Smooth muscle cell (in vitro differentiated cells): ENCODE measurements at regions not wholly inside any gene's neighbourhood (a gene's known extent, or its start where the extent isn't known, plus 50 kb on each side); places are given as distances from the start of the nearest gene placed in this dataset.

ENCODE experiments used
- DNase-seq: peaks from one replicate; lab custom pipeline; 2025; ENCODE audit not compliant: unreplicated experiment; lab: John Stamatoyannopoulos, UW
- H2AFZ ChIP-seq: fragments of 200-600 bp; sonication (generic); 2 replicates; pipeline ENCODE4 v1.6.0; 2016; ENCODE audit warnings: antibody characterized with exemption, low read depth, mild to moderate bottlenecking
- H3F3A ChIP-seq: fragments of 200-600 bp; sonication (generic); 2 replicates; pipeline ENCODE4 v1.6.0; 2017; ENCODE audit warnings: antibody characterized with exemption, low read depth
- H3K27ac ChIP-seq: fragments of 200-600 bp; sonication (generic); 2 replicates; pipeline ENCODE4 v1.5.1; 2016; ENCODE audit warnings: low read depth, mild to moderate bottlenecking
- H3K27me3 ChIP-seq: fragments of 200-600 bp; sonication (generic); 2 replicates; pipeline ENCODE4 v1.6.1; 2016; ENCODE audit warnings: low read depth, mild to moderate bottlenecking
- H3K36me3 ChIP-seq: fragments of 200-600 bp; sonication (generic); 2 replicates; pipeline ENCODE4 v1.5.1; 2016; ENCODE audit warnings: low read depth
- H3K4me1 ChIP-seq: fragments of 200-600 bp; sonication (generic); 2 replicates; pipeline ENCODE4 v1.5.1; 2016; ENCODE audit warnings: low read depth
- H3K4me2 ChIP-seq: fragments of 200-600 bp; sonication (generic); 2 replicates; pipeline ENCODE4 v1.6.0; 2016; ENCODE audit warnings: mild to moderate bottlenecking
- H3K4me3 ChIP-seq: fragments of 200-600 bp; sonication (generic); 2 replicates; pipeline ENCODE4 v1.5.1; 2016; ENCODE audit warnings: mild to moderate bottlenecking
- H3K79me2 ChIP-seq: fragments of 200-600 bp; sonication (generic); 2 replicates; pipeline ENCODE4 v1.6.0; 2016; ENCODE audit warnings: low read depth, mild to moderate bottlenecking
- H3K9ac ChIP-seq: fragments of 200-600 bp; sonication (generic); 2 replicates; pipeline ENCODE4 v1.6.0; 2016; ENCODE audit warnings: low read depth
- H3K9me3 ChIP-seq: fragments of 200-600 bp; sonication (generic); replicated peaks from 2 replicates; pipeline ENCODE4 v1.5.1; 2016; ENCODE audit warnings: low read depth
- H4K20me1 ChIP-seq: fragments of 200-600 bp; sonication (generic); 2 replicates; pipeline ENCODE4 v1.6.0; 2016; ENCODE audit warnings: low read depth
- CTCF ChIP-seq: fragments of 200-600 bp; sonication (generic); IDR thresholded peaks from 2 replicates; pipeline ENCODE4 v1.5.1; 2017; ENCODE audit warnings: borderline replicate concordance, mild to moderate bottlenecking, antibody characterized with exemption; ENCODE audit not compliant: insufficient read depth, poor library complexity, severe bottlenecking
- WGBS: methylation state at CpG from one replicate; pipeline ENCODE4 v1.1.7; 2016; ENCODE audit warnings: low lambda C conversion rate; 5-methylcytosine and 5-hydroxymethylcytosine counted together

- Histone ChIP-seq H3K27me3 (no peaks in the 10 kb centered on the region), H3K9me3 (no peaks in the 10 kb centered on the region), H3K9ac (no peak overlapping the region), H3F3A (no peaks in the 10 kb centered on the region), H3K79me2 (no peaks in the 10 kb centered on the region), H3K4me3 (no peak overlapping the region), H4K20me1 (no peaks in the 10 kb centered on the region), H3K36me3 (no peaks in the 10 kb centered on the region), H3K27ac (no peak overlapping the region), H3K4me1 (no peaks in the 10 kb centered on the region), H3K4me2 (no peak overlapping the region), H2AFZ (no peak overlapping the region)
- no peak for TF ChIP-seq CTCF
- no peak for DNase-seq
- 86% methylated on average over 1 of the region's 1 CpG for WGBS
These were observed 55.2 kb upstream of the MDM1 start for GRCh38 chr12:68387338-68387737.

- no peaks in the 10 kb centered on the region for H3K79me2 ChIP-seq
- 96% methylated on average over 1 of the region's 1 CpG for WGBS
- no peak overlapping the region for H3K9ac ChIP-seq
- H2AFZ ChIP-seq = no peak overlapping the region
- no peaks in the 10 kb centered on the region for H4K20me1 ChIP-seq
- no peak overlapping the region for H3K27ac ChIP-seq
- no peak for TF ChIP-seq CTCF
- no peak overlapping the region for H3K4me2 ChIP-seq
- no peak for DNase-seq
- H3K27me3 ChIP-seq = no peaks in the 10 kb centered on the region
- H3K4me1 ChIP-seq = no peaks in the 10 kb centered on the region
- no peaks in the 10 kb centered on the region for H3F3A ChIP-seq
- H3K9me3 ChIP-seq = no peaks in the 10 kb centered on the region
- no peaks in the 10 kb centered on the region for H3K36me3 ChIP-seq
- no peak overlapping the region for H3K4me3 ChIP-seq
These were observed 57.1 kb upstream of the MDM1 start for GRCh38 chr12:68389305-68389704.

- 92% methylated on average over 3 of the region's 3 CpGs for WGBS
- H3K27ac ChIP-seq = no peak overlapping the region
- no peak overlapping the region for H2AFZ ChIP-seq
- no peak for DNase-seq
- no peak for TF ChIP-seq CTCF
- H3F3A ChIP-seq = no peaks in the 10 kb centered on the region
- H4K20me1 ChIP-seq = no peaks in the 10 kb centered on the region
- no peaks in the 10 kb centered on the region for H3K9me3 ChIP-seq
- H3K4me3 ChIP-seq = no peak overlapping the region
- H3K79me2 ChIP-seq = no peaks in the 10 kb centered on the region
- no peaks in the 10 kb centered on the region for H3K36me3 ChIP-seq
- no peaks in the 10 kb centered on the region for H3K4me1 ChIP-seq
- no peaks in the 10 kb centered on the region for H3K27me3 ChIP-seq
- no peak overlapping the region for H3K9ac ChIP-seq
- H3K4me2 ChIP-seq = no peak overlapping the region
These were observed 59.8 kb upstream of the MDM1 start for GRCh38 chr12:68391937-68392336.

- Histone ChIP-seq H3F3A (no peaks in the 10 kb centered on the region), H3K36me3 (no peaks in the 10 kb centered on the region), H3K9me3 (no peaks in the 10 kb centered on the region), H3K4me2 (no peak overlapping the region), H3K27ac (no peak overlapping the region), H4K20me1 (no peaks in the 10 kb centered on the region), H3K79me2 (no peaks in the 10 kb centered on the region), H3K4me3 (no peak overlapping the region), H3K9ac (no peak overlapping the region), H3K27me3 (no peaks in the 10 kb centered on the region), H3K4me1 (no peaks in the 10 kb centered on the region), H2AFZ (no peak overlapping the region)
- DNase-seq = no peak
- no peak for TF ChIP-seq CTCF
These were observed 60.2 kb upstream of the MDM1 start for GRCh38 chr12:68392376-68392775.
